ENCODE measurements at regions not wholly inside any gene's neighbourhood (a gene's known extent, or its start where the extent isn't known, plus 50 kb on each side); places are given as distances from the start of the nearest gene placed in this dataset.

- TF ChIP-seq POLR2AphosphoS5 (IDR thresholded peaks at IDR 0.05; ENCODE audit: low read depth, low read length) (no peak), POLR2A (IDR thresholded peaks at IDR 0.05; ENCODE audit: low read depth, low read length) (no peak)
Observed at GRCh38 chr3:76456322-76456721, 583.6 kb upstream of the ROBO2 start.
